Keratinocyte (primary cell): ENCODE measurements at regions not wholly inside any gene's neighbourhood (a gene's known extent, or its start where the extent isn't known, plus 50 kb on each side); places are given as distances from the start of the nearest gene placed in this dataset.

Experiments used
- CTCF ChIP-seq, 3 experiments: IDR thresholded peaks in 1 of 3; conservative IDR thresholded peaks in 1 of 3; optimal IDR thresholded peaks in 1 of 3; 2 replicates in 2 of 3; 3 replicates in 1 of 3; pipeline versions ENCODE3 to v1.5.1; 2011; ENCODE audit warnings: low read length in 3 of 3, mild to moderate bottlenecking in 3 of 3, moderate library complexity in 2 of 3, control low read depth in 1 of 3, inconsistent platforms in 1 of 3; ENCODE audit not compliant: insufficient read depth in 2 of 3; ENCODE audit errors: extremely low read depth in 1 of 3
- EZH2 ChIP-seq: IDR thresholded peaks from one replicate; pipeline ENCODE4 v1.6.1; 2012; ENCODE audit warnings: inconsistent platforms, mild to moderate bottlenecking, low read length, moderate library complexity

- TF ChIP-seq CTCF (optimal IDR thresholded peaks at IDR 0.05 in 1 of 3, IDR thresholded peaks at IDR 0.05 in 1 of 3, conservative IDR thresholded peaks at IDR 0.05 in 1 of 3; ENCODE audit: extremely low read depth in 1 of 3, insufficient read depth in 2 of 3, low read length in 3 of 3) (no peak), EZH2 (no peak)
Observed at GRCh38 chr5:29337030-29337429, 1856.5 kb upstream of the CDH6 start.
